ENCODE measurements at regions not wholly inside any gene's neighbourhood (a gene's known extent, or its start where the extent isn't known, plus 50 kb on each side); places are given as distances from the start of the nearest gene placed in this dataset.

DNA sequence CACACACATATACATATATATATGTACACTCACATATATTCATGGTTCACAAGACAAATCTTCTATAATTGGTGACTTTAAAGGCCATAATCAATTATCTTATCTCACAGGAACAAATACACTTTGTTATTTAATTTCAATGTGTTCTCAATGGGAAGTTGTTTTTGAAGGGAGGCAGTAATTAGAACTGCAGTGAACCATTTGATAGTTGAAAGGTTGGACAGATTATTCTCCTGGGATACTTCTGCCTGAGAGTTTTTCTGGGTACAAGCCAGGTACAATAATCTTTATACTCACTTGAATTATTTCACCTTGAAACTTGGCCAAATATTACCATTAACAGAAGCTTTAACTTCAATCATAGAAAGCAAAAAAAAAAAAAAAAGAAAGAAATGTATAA is 546.6 kb upstream of the LRRTM4 start:
- H3K27ac Mint-ChIP-seq = no peak overlapping the region
- H2BK15ac ChIP-seq (ENCODE audit: low read depth, low read length) = no peak overlapping the region
- no peak overlapping the region for H2AFZ ChIP-seq (ENCODE audit: low read length)
- H3K4me1 ChIP-seq (ENCODE audit: insufficient read depth, low read length) = no peaks in the 10 kb centered on the region
- H3K27me3 ChIP-seq (ENCODE audit: insufficient read depth, low read length) = no peaks in the 10 kb centered on the region
- H3K27ac ChIP-seq (ENCODE audit: insufficient read length, low read depth, low read length) = no peak overlapping the region
- H3K23ac ChIP-seq (ENCODE audit: insufficient read length, low read depth, low read length) = no peak overlapping the region
- H3K4me1 Mint-ChIP-seq = no peaks in the 10 kb centered on the region
- no peak overlapping the region for H3K56ac ChIP-seq (ENCODE audit: insufficient read length, low read depth, low read length)
- no peak overlapping the region for H2AK5ac ChIP-seq (ENCODE audit: insufficient read length, low read length)
- no peak overlapping the region for H3K4ac ChIP-seq (ENCODE audit: low read depth, low read length)
- no peak overlapping the region for H2BK20ac ChIP-seq (ENCODE audit: low read depth, low read length, poor library complexity, severe bottlenecking)
- H3K36me3 Mint-ChIP-seq (ENCODE audit: insufficient read depth in 1 of 3, low read depth in 3 of 3) = no peaks in the 10 kb centered on the region
- H3K9ac ChIP-seq (ENCODE audit: extremely low read depth, insufficient read length, low read length) = no peak overlapping the region
- H3K4me2 ChIP-seq (ENCODE audit: insufficient read depth, insufficient read length, low read length) = no peak overlapping the region
- no peak overlapping the region for H3K18ac ChIP-seq (ENCODE audit: insufficient read length, low read depth, low read length)
- TF ChIP-seq, protein P1, sequence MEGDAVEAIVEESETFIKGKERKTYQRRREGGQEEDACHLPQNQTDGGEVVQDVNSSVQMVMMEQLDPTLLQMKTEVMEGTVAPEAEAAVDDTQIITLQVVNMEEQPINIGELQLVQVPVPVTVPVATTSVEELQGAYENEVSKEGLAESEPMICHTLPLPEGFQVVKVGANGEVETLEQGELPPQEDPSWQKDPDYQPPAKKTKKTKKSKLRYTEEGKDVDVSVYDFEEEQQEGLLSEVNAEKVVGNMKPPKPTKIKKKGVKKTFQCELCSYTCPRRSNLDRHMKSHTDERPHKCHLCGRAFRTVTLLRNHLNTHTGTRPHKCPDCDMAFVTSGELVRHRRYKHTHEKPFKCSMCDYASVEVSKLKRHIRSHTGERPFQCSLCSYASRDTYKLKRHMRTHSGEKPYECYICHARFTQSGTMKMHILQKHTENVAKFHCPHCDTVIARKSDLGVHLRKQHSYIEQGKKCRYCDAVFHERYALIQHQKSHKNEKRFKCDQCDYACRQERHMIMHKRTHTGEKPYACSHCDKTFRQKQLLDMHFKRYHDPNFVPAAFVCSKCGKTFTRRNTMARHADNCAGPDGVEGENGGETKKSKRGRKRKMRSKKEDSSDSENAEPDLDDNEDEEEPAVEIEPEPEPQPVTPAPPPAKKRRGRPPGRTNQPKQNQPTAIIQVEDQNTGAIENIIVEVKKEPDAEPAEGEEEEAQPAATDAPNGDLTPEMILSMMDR (conservative IDR thresholded peaks at IDR 0.05) = no peak
- H2BK5ac ChIP-seq (ENCODE audit: insufficient read length, low read length) = no peak overlapping the region
- H3K14ac ChIP-seq (ENCODE audit: insufficient read depth, low read length) = no peak overlapping the region
- no peak overlapping the region for H4K8ac ChIP-seq (replicated peaks; ENCODE audit: insufficient read length, low read depth, low read length)
- H4K91ac ChIP-seq (ENCODE audit: insufficient read length, low read depth, low read length) = no peak overlapping the region
- no peaks in the 10 kb centered on the region for H3K23me2 ChIP-seq (ENCODE audit: insufficient read length, low read depth, low read length, poor library complexity, severe bottlenecking)
- no peaks in the 10 kb centered on the region for H3K9me3 ChIP-seq (ENCODE audit: control insufficient read depth, low read depth, low read length)
- no peaks in the 10 kb centered on the region for H3K9me3 Mint-ChIP-seq
- no peak overlapping the region for H2BK12ac ChIP-seq (ENCODE audit: insufficient read length, low read depth, low read length)
- H2BK120ac ChIP-seq (ENCODE audit: low read depth, low read length, poor library complexity, severe bottlenecking) = no peak overlapping the region
- no peak overlapping the region for H4K5ac ChIP-seq (ENCODE audit: insufficient read length, low read depth, low read length)
- no peak for DNase-seq
- H3K79me1 ChIP-seq (ENCODE audit: insufficient read depth, low read depth, low read length, poor library complexity, severe bottlenecking) = no peaks in the 10 kb centered on the region
- no peaks in the 10 kb centered on the region for H4K20me1 ChIP-seq (ENCODE audit: control insufficient read depth, insufficient read depth, insufficient read length)
- no peaks in the 10 kb centered on the region for H3K79me2 ChIP-seq (ENCODE audit: insufficient read depth, low read length)
- H3T11ph ChIP-seq (ENCODE audit: low read length) = no peak overlapping the region
- H3K27me3 Mint-ChIP-seq (ENCODE audit: low read depth) = no peaks in the 10 kb centered on the region
- H3K4me3 Mint-ChIP-seq = no peak overlapping the region

All from H9 (cell line).